Left renal pelvis (tissue), 4 donors: ENCODE measurements at regions not wholly inside any gene's neighbourhood (a gene's known extent, or its start where the extent isn't known, plus 50 kb on each side); places are given as distances from the start of the nearest gene placed in this dataset.
A peak's percentile ranks its signal among the peaks of the same experiment; 100 is the strongest.

Experiments used
- DNase-seq, 4 donors: peaks; one replicate each; pipeline ENCODE4 v3.0.0-alpha.2; 2013; ENCODE audit warnings: low read depth in 4 of 4, low spot score in 3 of 4

- no peak for DNase-seq
Observed at GRCh38 chr12:115408642-115409041, 724.7 kb upstream of the TBX3 start.

GRCh38 chr12:115407723-115408122 lies 723.7 kb upstream of the TBX3 start:
- no peak for DNase-seq

- no peak for DNase-seq
Observed at GRCh38 chr12:115407036-115407435, 723.1 kb upstream of the TBX3 start.

GRCh38 chr12:115405471-115405860 lies 721.5 kb upstream of the TBX3 start:
- DNase-seq: no peak

GRCh38 chr12:115404761-115405470 lies 720.9 kb upstream of the TBX3 start:
- no peak for DNase-seq

GRCh38 chr12:115403689-115404088 lies 719.7 kb upstream of the TBX3 start:
- no peak for DNase-seq

GRCh38 chr12:115403253-115403652 lies 719.3 kb upstream of the TBX3 start:
- DNase-seq: no peak

- DNase-seq: no peak
Observed at GRCh38 chr12:115402443-115403180, 718.6 kb upstream of the TBX3 start.

GRCh38 chr12:115401761-115402160 lies 717.8 kb upstream of the TBX3 start:
- DNase-seq: no peak

- DNase-seq: no peak
Observed at GRCh38 chr12:115400011-115400410, 716.0 kb upstream of the TBX3 start.

- DNase-seq: no peak
Observed at GRCh38 chr12:115398311-115398781, 714.4 kb upstream of the TBX3 start.

- no peak for DNase-seq
Observed at GRCh38 chr12:115396567-115396966, 712.6 kb upstream of the TBX3 start.

GRCh38 chr12:115394496-115395220 lies 710.7 kb upstream of the TBX3 start:
- DNase-seq: no peak

- DNase-seq: no peak
Observed at GRCh38 chr12:115388139-115388538, 704.2 kb upstream of the TBX3 start.

GRCh38 chr12:115387467-115387901 lies 703.5 kb upstream of the TBX3 start:
- DNase-seq: no peak

GRCh38 chr12:115386946-115387345 lies 703.0 kb upstream of the TBX3 start:
- DNase-seq: no peak

GRCh38 chr12:115385141-115385540 lies 701.2 kb upstream of the TBX3 start:
- DNase-seq: no peak

GRCh38 chr12:115384391-115384790 lies 700.4 kb upstream of the TBX3 start:
- DNase-seq: no peak

GRCh38 chr12:115383668-115384067 lies 699.7 kb upstream of the TBX3 start:
- no peak for DNase-seq

- peak in 2 of 4 donors; percentile 22 to 52 for DNase-seq
Observed at GRCh38 chr12:115382681-115383080, 698.7 kb upstream of the TBX3 start.

GRCh38 chr12:115380546-115381120 lies 696.7 kb upstream of the TBX3 start:
- no peak for DNase-seq
